ENCODE measurements at regions not wholly inside any gene's neighbourhood (a gene's known extent, or its start where the extent isn't known, plus 50 kb on each side); places are given as distances from the start of the nearest gene placed in this dataset.
"Not testable (repeated sequence)": the region's sequence is repeated elsewhere in the genome, so short reads cannot be mapped to it uniquely, and the experiment has no call there.

- TF ChIP-seq EZH2 (IDR thresholded peaks at IDR 0.05; ENCODE audit: borderline replicate concordance, low read depth, low read length, poor library complexity, severe bottlenecking); CTCF (conservative IDR thresholded peaks at IDR 0.05; ENCODE audit: low read depth, low read length): not testable (repeated sequence)
Observed at GRCh38 chr3:91469251-91469650, 2361.8 kb downstream of the EPHA3 start.

Measured in A673 (cell line).